ENCODE measurements at regions not wholly inside any gene's neighbourhood (a gene's known extent, or its start where the extent isn't known, plus 50 kb on each side); places are given as distances from the start of the nearest gene placed in this dataset.
A peak's percentile ranks its signal among the peaks of the same experiment; 100 is the strongest.
"Not testable (repeated sequence)": the region's sequence is repeated elsewhere in the genome, so short reads cannot be mapped to it uniquely, and the experiment has no call there.

- Histone ChIP-seq H3K27me3 (peaks cover 30% of the 10 kb centered on the region), H3K9me3 (no peaks in the 10 kb centered on the region), H3K4me3 (no peak overlapping the region), H3K36me3 (no peaks in the 10 kb centered on the region), H3K27ac (no peak overlapping the region), H3K4me1 (no peaks in the 10 kb centered on the region)
- DNase-seq (no peak), ATAC-seq (no peak)
- intact Hi-C loops (cut with DNase I), result no loop called here
- TF ChIP-seq CTCF (IDR thresholded peaks at IDR 0.05), result no peak
Observed at GRCh38 chr17:77038884-77039555, 101.7 kb upstream of the SEC14L1 start.

DNA sequence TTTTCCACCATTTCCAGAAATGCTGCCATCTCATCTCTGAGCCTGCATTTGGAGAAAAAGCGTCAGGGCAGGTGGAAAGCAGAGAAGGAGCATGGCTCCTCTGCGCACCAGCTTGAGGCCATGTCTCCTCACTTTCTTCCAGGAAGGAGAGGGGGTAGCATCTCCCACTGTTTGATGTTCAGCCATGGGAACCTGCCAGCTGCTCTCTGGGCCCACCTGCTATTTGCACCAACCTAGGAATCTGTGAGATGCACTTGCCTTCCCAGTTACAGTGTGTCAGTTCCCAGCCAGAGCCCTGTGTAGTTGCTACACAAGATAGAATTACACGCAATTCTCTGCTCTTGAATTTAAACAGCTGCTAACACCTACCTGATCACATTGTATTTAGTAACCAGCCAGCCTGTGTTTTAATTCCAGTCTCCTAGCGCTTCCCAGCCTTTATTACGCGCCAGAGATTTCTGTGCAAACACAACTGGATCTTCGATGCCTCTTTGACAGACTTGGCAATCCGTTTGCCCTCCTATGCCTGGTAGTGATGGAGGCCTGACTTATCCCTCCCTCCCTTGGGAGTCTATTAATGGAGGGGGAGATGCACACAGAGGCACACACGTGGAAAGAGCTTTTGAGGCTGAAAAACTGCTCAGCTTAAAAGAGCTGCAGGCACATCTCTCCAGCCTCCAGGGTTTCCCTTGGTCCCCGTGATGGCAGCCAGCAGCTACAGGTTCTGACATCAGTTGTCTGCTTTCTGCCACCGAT is 98.1 kb upstream of the SEC14L1 start:
- Histone ChIP-seq H3K27ac (no peak overlapping the region), H3K36me3 (no peaks in the 10 kb centered on the region), H3K4me1 (no peaks in the 10 kb centered on the region), H3K27me3 (peaks cover 7% of the 10 kb centered on the region), H3K4me3 (no peak overlapping the region), H3K9me3 (no peaks in the 10 kb centered on the region)
- ATAC-seq (no peak), DNase-seq (no peak)
- no peak for TF ChIP-seq CTCF (IDR thresholded peaks at IDR 0.05)
- intact Hi-C loops (cut with DNase I), result no loop called here

GRCh38 chr17:77045441-77046041 is 95.2 kb upstream of the SEC14L1 start:
- Histone ChIP-seq H3K9me3 (no peaks in the 10 kb centered on the region), H3K4me3 (no peak overlapping the region), H3K27ac (no peak overlapping the region), H3K27me3 (peaks cover 5% of the 10 kb centered on the region), H3K36me3 (no peaks in the 10 kb centered on the region), H3K4me1 (no peaks in the 10 kb centered on the region)
- intact Hi-C loops (cut with DNase I), result no loop called here
- ATAC-seq (no peak), DNase-seq (no peak)
- TF ChIP-seq CTCF (IDR thresholded peaks at IDR 0.05), result no peak

DNA sequence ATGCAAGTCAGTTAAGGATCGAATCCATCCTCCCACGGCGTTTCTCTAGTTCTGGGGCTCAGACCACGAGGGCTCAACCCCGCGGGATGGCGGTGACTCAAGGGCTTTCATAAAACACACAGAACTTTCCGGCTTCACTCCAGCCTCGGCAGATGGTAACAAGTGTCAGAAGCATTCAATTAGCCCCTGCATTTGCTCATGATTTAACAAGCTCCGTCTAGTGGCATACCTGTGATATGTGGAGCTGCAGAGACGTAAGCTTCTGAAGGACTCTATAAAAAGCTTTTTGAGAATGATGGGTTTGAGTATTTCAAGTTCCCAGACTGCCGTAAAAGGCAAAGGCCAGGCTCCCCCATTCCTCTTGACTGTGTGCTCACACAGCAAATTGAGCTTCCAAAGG is 91.3 kb upstream of the SEC14L1 start:
- Histone ChIP-seq H3K9me3 (no peaks in the 10 kb centered on the region), H3K4me1 (no peaks in the 10 kb centered on the region), H3K36me3 (no peaks in the 10 kb centered on the region), H3K27me3 (peaks cover 30% of the 10 kb centered on the region), H3K27ac (no peak overlapping the region), H3K4me3 (no peak overlapping the region)
- intact Hi-C loops (cut with DNase I), result no loop called here
- ATAC-seq (no peak), DNase-seq (no peak)
- no peak for TF ChIP-seq CTCF (IDR thresholded peaks at IDR 0.05)

DNA sequence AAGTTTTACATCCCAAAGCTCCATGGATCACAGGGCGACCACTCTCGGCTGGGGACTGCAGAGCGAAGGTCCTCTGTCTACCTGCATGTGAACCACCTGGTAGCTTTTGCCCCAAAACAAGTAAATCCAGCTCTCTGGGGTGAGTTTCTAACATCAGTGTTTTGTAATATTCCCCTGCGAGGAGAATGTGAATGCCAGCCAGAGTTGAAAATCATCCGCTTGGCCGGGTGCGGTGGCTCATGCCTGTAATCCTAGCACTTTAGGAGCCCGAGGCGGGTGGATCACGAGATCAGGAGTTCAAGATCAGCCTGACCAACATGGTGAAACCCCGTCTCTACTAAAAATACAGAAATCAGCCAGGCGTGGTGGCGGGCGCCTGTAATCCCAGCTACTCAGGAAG is 89.9 kb upstream of the SEC14L1 start:
- H3K4me3 ChIP-seq; ATAC-seq; H3K9me3 ChIP-seq; H3K36me3 ChIP-seq; DNase-seq; intact Hi-C loops (cut with DNase I); H3K27ac ChIP-seq; H3K4me1 ChIP-seq: not testable (repeated sequence)
- peaks cover 43% of the 10 kb centered on the region for H3K27me3 ChIP-seq

GRCh38 chr17:77054936-77055335 is 85.8 kb upstream of the SEC14L1 start:
- peak; percentile 70 for ATAC-seq
- Histone ChIP-seq H3K4me3 (no peak overlapping the region), H3K27me3 (peaks cover 51% of the 10 kb centered on the region), H3K27ac (no peak overlapping the region), H3K36me3 (no peaks in the 10 kb centered on the region), H3K9me3 (no peaks in the 10 kb centered on the region), H3K4me1 (no peaks in the 10 kb centered on the region)
- no peak for TF ChIP-seq CTCF (IDR thresholded peaks at IDR 0.05)
- intact Hi-C loops (cut with DNase I), result no loop called here
- no peak for DNase-seq

All from upper lobe of right lung (tissue), 1 donor.